ENCODE measurements at regions not wholly inside any gene's neighbourhood (a gene's known extent, or its start where the extent isn't known, plus 50 kb on each side); places are given as distances from the start of the nearest gene placed in this dataset.

- Histone ChIP-seq H3K4me3 (ENCODE audit: low read length) (no peak overlapping the region), H3K36me3 (replicated peaks; ENCODE audit: low read depth, low read length) (no peaks in the 10 kb centered on the region), H3K27me3 (ENCODE audit: low read depth, low read length) (no peaks in the 10 kb centered on the region), H2AFZ (ENCODE audit: low read depth, low read length) (no peak overlapping the region), H3K4me2 (ENCODE audit: low read length) (peak overlapping the region; percentile 36), H4K20me1 (ENCODE audit: insufficient read depth, low read length) (no peaks in the 10 kb centered on the region), H3K4me1 (ENCODE audit: low read length) (peaks cover 19% of the 10 kb centered on the region), H3K9me3 (ENCODE audit: insufficient read depth, low read length) (no peaks in the 10 kb centered on the region), H3K9ac (ENCODE audit: low read length) (no peak overlapping the region), H3K27ac (ENCODE audit: low read length) (no peak overlapping the region), H3K79me2 (ENCODE audit: low read length) (no peaks in the 10 kb centered on the region)
- TF ChIP-seq CTCF (IDR thresholded peaks at IDR 0.05; ENCODE audit: low read depth, low read length) (no peak), EZH2phosphoT487 (IDR thresholded peaks at IDR 0.05; ENCODE audit: low read depth) (no peak)
Measured at GRCh38 chr5:53241572-53241971, 132.0 kb upstream of the MOCS2 start.

GRCh38 chr5:53243403-53243802, 133.8 kb upstream of the MOCS2 start:
- H3K4me3 ChIP-seq (ENCODE audit: low read length), result no peak overlapping the region
- no peak overlapping the region for H3K4me2 ChIP-seq (ENCODE audit: low read length)
- H3K9me3 ChIP-seq (ENCODE audit: insufficient read depth, low read length), result no peaks in the 10 kb centered on the region
- no peak overlapping the region for H3K27ac ChIP-seq (ENCODE audit: low read length)
- TF ChIP-seq EZH2phosphoT487 (IDR thresholded peaks at IDR 0.05; ENCODE audit: low read depth) (no peak), CTCF (IDR thresholded peaks at IDR 0.05; ENCODE audit: low read depth, low read length) (peak; percentile 25; the same call in 1 of the 2 replicates)
- peaks cover 22% of the 10 kb centered on the region for H3K4me1 ChIP-seq (ENCODE audit: low read length)
- H4K20me1 ChIP-seq (ENCODE audit: insufficient read depth, low read length), result no peaks in the 10 kb centered on the region
- no peaks in the 10 kb centered on the region for H3K36me3 ChIP-seq (replicated peaks; ENCODE audit: low read depth, low read length)
- H3K27me3 ChIP-seq (ENCODE audit: low read depth, low read length), result no peaks in the 10 kb centered on the region
- H3K9ac ChIP-seq (ENCODE audit: low read length), result no peak overlapping the region
- H3K79me2 ChIP-seq (ENCODE audit: low read length), result no peaks in the 10 kb centered on the region
- no peak overlapping the region for H2AFZ ChIP-seq (ENCODE audit: low read depth, low read length)

- Histone ChIP-seq H3K27me3 (ENCODE audit: low read depth, low read length) (no peaks in the 10 kb centered on the region), H3K9ac (ENCODE audit: low read length) (no peak overlapping the region), H3K4me2 (ENCODE audit: low read length) (peak overlapping the region; percentile 49), H3K79me2 (ENCODE audit: low read length) (no peaks in the 10 kb centered on the region), H3K9me3 (ENCODE audit: insufficient read depth, low read length) (no peaks in the 10 kb centered on the region), H3K4me3 (ENCODE audit: low read length) (peak overlapping the region; percentile 25; the same call in 1 of the 2 replicates), H3K36me3 (replicated peaks; ENCODE audit: low read depth, low read length) (no peaks in the 10 kb centered on the region), H4K20me1 (ENCODE audit: insufficient read depth, low read length) (no peaks in the 10 kb centered on the region), H3K4me1 (ENCODE audit: low read length) (peaks cover 21% of the 10 kb centered on the region), H3K27ac (ENCODE audit: low read length) (no peak overlapping the region), H2AFZ (ENCODE audit: low read depth, low read length) (no peak overlapping the region)
- no peak for TF ChIP-seq EZH2phosphoT487 (IDR thresholded peaks at IDR 0.05; ENCODE audit: low read depth)
- TF ChIP-seq CTCF (IDR thresholded peaks at IDR 0.05; ENCODE audit: low read depth, low read length), result no peak
Measured at GRCh38 chr5:53246042-53246836, 136.7 kb upstream of the MOCS2 start.

- no peak overlapping the region for H2AFZ ChIP-seq (ENCODE audit: low read depth, low read length)
Measured at GRCh38 chr5:53249529-53250200, 140.1 kb upstream of the MOCS2 start.

More at GRCh38 chr5:53249529-53250200, 140.1 kb upstream of the MOCS2 start:
- Histone ChIP-seq H3K36me3 (replicated peaks; ENCODE audit: low read depth, low read length) (no peaks in the 10 kb centered on the region), H3K27ac (ENCODE audit: low read length) (no peak overlapping the region), H3K9me3 (ENCODE audit: insufficient read depth, low read length) (no peaks in the 10 kb centered on the region), H3K27me3 (ENCODE audit: low read depth, low read length) (no peaks in the 10 kb centered on the region), H3K9ac (ENCODE audit: low read length) (no peak overlapping the region), H3K4me2 (ENCODE audit: low read length) (no peak overlapping the region), H3K4me3 (ENCODE audit: low read length) (no peak overlapping the region), H3K4me1 (ENCODE audit: low read length) (peaks cover 17% of the 10 kb centered on the region), H4K20me1 (ENCODE audit: insufficient read depth, low read length) (no peaks in the 10 kb centered on the region), H3K79me2 (ENCODE audit: low read length) (no peaks in the 10 kb centered on the region)
- no peak for TF ChIP-seq CTCF (IDR thresholded peaks at IDR 0.05; ENCODE audit: low read depth, low read length)
- no peak for TF ChIP-seq EZH2phosphoT487 (IDR thresholded peaks at IDR 0.05; ENCODE audit: low read depth)
